ENCODE measurements at regions not wholly inside any gene's neighbourhood (a gene's known extent, or its start where the extent isn't known, plus 50 kb on each side); places are given as distances from the start of the nearest gene placed in this dataset.
"Not testable (repeated sequence)": the region's sequence is repeated elsewhere in the genome, so short reads cannot be mapped to it uniquely, and the experiment has no call there.

- Mint-ChIP-seq H3K4me1 (ENCODE audit: low read depth) (no peaks in the 10 kb centered on the region), H3K27me3 (ENCODE audit: low read depth) (no peaks in the 10 kb centered on the region), H3K9me3 (ENCODE audit: insufficient read depth) (no peaks in the 10 kb centered on the region), H3K27ac (no peak overlapping the region), H3K4me3 (no peak overlapping the region), H3K36me3 (ENCODE audit: low read depth) (no peaks in the 10 kb centered on the region)
- POLR2A ChIA-PET, result no interaction called here
- no peak for ATAC-seq
- CTCF ChIA-PET, result interaction anchor here (1.5 to 2.0 kb wide), 2 partner anchors 27 to 402 kb away, joined by 3 to 7 read pairs; no protein-coding TSS in a partner anchor
- DNase-seq, result no peak
These were observed 486.7 kb upstream of the GCFC2 start for GRCh38 chr2:76197428-76197827.

- CTCF ChIA-PET, result no interaction called here
- POLR2A ChIA-PET, result no interaction called here
- Mint-ChIP-seq H3K4me3 (no peak overlapping the region), H3K27me3 (ENCODE audit: low read depth) (no peaks in the 10 kb centered on the region), H3K36me3 (ENCODE audit: low read depth) (no peaks in the 10 kb centered on the region), H3K27ac (no peak overlapping the region), H3K9me3 (ENCODE audit: insufficient read depth) (no peaks in the 10 kb centered on the region), H3K4me1 (ENCODE audit: low read depth) (no peaks in the 10 kb centered on the region)
- ATAC-seq (no peak), DNase-seq (no peak)
These were observed 483.5 kb upstream of the GCFC2 start for GRCh38 chr2:76194031-76194775.

- Mint-ChIP-seq H3K27me3 (ENCODE audit: low read depth) (no peaks in the 10 kb centered on the region), H3K4me3 (no peak overlapping the region), H3K36me3 (ENCODE audit: low read depth) (no peaks in the 10 kb centered on the region), H3K4me1 (ENCODE audit: low read depth) (no peaks in the 10 kb centered on the region), H3K9me3 (ENCODE audit: insufficient read depth) (no peaks in the 10 kb centered on the region), H3K27ac (no peak overlapping the region)
- CTCF ChIA-PET, result no interaction called here
- ATAC-seq, result no peak
- POLR2A ChIA-PET, result interaction anchor here (0.6 kb wide), 1 partner anchor 1621 kb away, joined by 3 read pairs; no protein-coding TSS in a partner anchor
- no peak for DNase-seq
These were observed 482.4 kb upstream of the GCFC2 start for GRCh38 chr2:76193089-76193488.

GRCh38 chr2:76188334-76189008, 477.8 kb upstream of the GCFC2 start:
- Mint-ChIP-seq H3K9me3 (ENCODE audit: insufficient read depth) (no peaks in the 10 kb centered on the region), H3K4me3 (no peak overlapping the region), H3K27me3 (ENCODE audit: low read depth) (no peaks in the 10 kb centered on the region), H3K4me1 (ENCODE audit: low read depth) (no peaks in the 10 kb centered on the region), H3K27ac (no peak overlapping the region), H3K36me3 (ENCODE audit: low read depth) (no peaks in the 10 kb centered on the region)
- ChIA-PET POLR2A (interaction anchor here (0.6 kb wide), 1 partner anchor 686 kb away, joined by 3 read pairs; no protein-coding TSS in a partner anchor), CTCF (no interaction called here)
- DNase-seq (no peak), ATAC-seq (no peak)

- Mint-ChIP-seq H3K4me1 (ENCODE audit: low read depth) (no peaks in the 10 kb centered on the region), H3K27ac (no peak overlapping the region), H3K9me3 (ENCODE audit: insufficient read depth) (no peaks in the 10 kb centered on the region), H3K4me3 (no peak overlapping the region), H3K36me3 (ENCODE audit: low read depth) (no peaks in the 10 kb centered on the region), H3K27me3 (ENCODE audit: low read depth) (no peaks in the 10 kb centered on the region)
- ChIA-PET POLR2A (no interaction called here), CTCF (no interaction called here)
- ATAC-seq, result no peak
- DNase-seq, result no peak
These were observed 476.7 kb upstream of the GCFC2 start for GRCh38 chr2:76187415-76187814.

GRCh38 chr2:76180676-76181075, 470.0 kb upstream of the GCFC2 start:
- peaks cover 20% of the 10 kb centered on the region for H3K9me3 Mint-ChIP-seq (ENCODE audit: insufficient read depth)
- CTCF ChIA-PET, result no interaction called here

GRCh38 chr2:76178610-76179009, 467.9 kb upstream of the GCFC2 start:
- DNase-seq (no peak), ATAC-seq (no peak)
- Mint-ChIP-seq H3K9me3 (ENCODE audit: insufficient read depth) (peaks cover 27% of the 10 kb centered on the region), H3K4me3 (no peak overlapping the region), H3K4me1 (ENCODE audit: low read depth) (no peaks in the 10 kb centered on the region), H3K36me3 (ENCODE audit: low read depth) (no peaks in the 10 kb centered on the region), H3K27ac (no peak overlapping the region), H3K27me3 (ENCODE audit: low read depth) (no peaks in the 10 kb centered on the region)
- POLR2A ChIA-PET, result interaction anchor here (0.6 kb wide), 1 partner anchor 911 kb away, joined by 3 read pairs; no protein-coding TSS in a partner anchor
- CTCF ChIA-PET, result no interaction called here

More at GRCh38 chr2:76180676-76181075, 470.0 kb upstream of the GCFC2 start:
- POLR2A ChIA-PET, result no interaction called here
- Mint-ChIP-seq H3K27ac (no peak overlapping the region), H3K27me3 (ENCODE audit: low read depth) (no peaks in the 10 kb centered on the region), H3K36me3 (ENCODE audit: low read depth) (no peaks in the 10 kb centered on the region), H3K4me3 (no peak overlapping the region), H3K4me1 (ENCODE audit: low read depth) (no peaks in the 10 kb centered on the region)
- DNase-seq, result no peak
- ATAC-seq, result no peak

- no peak for DNase-seq
- Mint-ChIP-seq H3K4me3 (no peak overlapping the region), H3K4me1 (ENCODE audit: low read depth) (no peaks in the 10 kb centered on the region), H3K9me3 (ENCODE audit: insufficient read depth) (peaks cover 27% of the 10 kb centered on the region), H3K27ac (no peak overlapping the region), H3K36me3 (ENCODE audit: low read depth) (no peaks in the 10 kb centered on the region), H3K27me3 (ENCODE audit: low read depth) (no peaks in the 10 kb centered on the region)
- ChIA-PET CTCF (no interaction called here), POLR2A (no interaction called here)
- no peak for ATAC-seq
These were observed 464.6 kb upstream of the GCFC2 start for GRCh38 chr2:76175295-76175694.

GRCh38 chr2:76174505-76174904, 463.8 kb upstream of the GCFC2 start:
- H3K27me3 Mint-ChIP-seq (ENCODE audit: low read depth), result no peaks in the 10 kb centered on the region
- H3K36me3 Mint-ChIP-seq (ENCODE audit: low read depth), result no peaks in the 10 kb centered on the region
- CTCF ChIA-PET, result no interaction called here
- no peak overlapping the region for H3K27ac Mint-ChIP-seq
- no peaks in the 10 kb centered on the region for H3K4me1 Mint-ChIP-seq (ENCODE audit: low read depth)
- no peak for ATAC-seq
- no peak for DNase-seq
- H3K4me3 Mint-ChIP-seq, result no peak overlapping the region
- H3K9me3 Mint-ChIP-seq (ENCODE audit: insufficient read depth), result peaks cover 22% of the 10 kb centered on the region
- POLR2A ChIA-PET, result no interaction called here

GRCh38 chr2:76173206-76173605, 462.5 kb upstream of the GCFC2 start:
- H3K27ac Mint-ChIP-seq, POLR2A ChIA-PET: not testable (repeated sequence)

GRCh38 chr2:76172154-76172595, 461.5 kb upstream of the GCFC2 start:
- H3K4me3 Mint-ChIP-seq; H3K27me3 Mint-ChIP-seq (ENCODE audit: low read depth); H3K27ac Mint-ChIP-seq; H3K36me3 Mint-ChIP-seq (ENCODE audit: low read depth); POLR2A ChIA-PET; DNase-seq; ATAC-seq; CTCF ChIA-PET; H3K4me1 Mint-ChIP-seq (ENCODE audit: low read depth): not testable (repeated sequence)
- H3K9me3 Mint-ChIP-seq (ENCODE audit: insufficient read depth), result peaks cover 15% of the 10 kb centered on the region

More at GRCh38 chr2:76173206-76173605, 462.5 kb upstream of the GCFC2 start:
- H3K4me1 Mint-ChIP-seq (ENCODE audit: low read depth); ATAC-seq; CTCF ChIA-PET; H3K4me3 Mint-ChIP-seq; H3K27me3 Mint-ChIP-seq (ENCODE audit: low read depth); DNase-seq; H3K36me3 Mint-ChIP-seq (ENCODE audit: low read depth): not testable (repeated sequence)
- H3K9me3 Mint-ChIP-seq (ENCODE audit: insufficient read depth), result peaks cover 14% of the 10 kb centered on the region

GRCh38 chr2:76170856-76171255, 460.1 kb upstream of the GCFC2 start:
- ChIA-PET POLR2A (no interaction called here), CTCF (interaction anchor here (0.9 kb wide), 1 partner anchor 27 kb away, joined by 3 read pairs; no protein-coding TSS in a partner anchor)
- DNase-seq, result no peak
- no peak overlapping the region for H3K4me3 Mint-ChIP-seq
- ATAC-seq, result no peak
- no peaks in the 10 kb centered on the region for H3K4me1 Mint-ChIP-seq (ENCODE audit: low read depth)
- H3K27ac Mint-ChIP-seq, result no peak overlapping the region
- peaks cover 12% of the 10 kb centered on the region for H3K9me3 Mint-ChIP-seq (ENCODE audit: insufficient read depth)
- no peaks in the 10 kb centered on the region for H3K36me3 Mint-ChIP-seq (ENCODE audit: low read depth)
- no peaks in the 10 kb centered on the region for H3K27me3 Mint-ChIP-seq (ENCODE audit: low read depth)

Data from activated CD8-positive, alpha-beta T cell treated with anti-CD3 and anti-CD28 coated beads, Interleukin-2, amount 10 ng/mL, durations not matched to agents 7 days and 5 days (primary cell).